ENCODE measurements at regions not wholly inside any gene's neighbourhood (a gene's known extent, or its start where the extent isn't known, plus 50 kb on each side); places are given as distances from the start of the nearest gene placed in this dataset.
"Not testable (repeated sequence)": the region's sequence is repeated elsewhere in the genome, so short reads cannot be mapped to it uniquely, and the experiment has no call there.

- no peak for DNase-seq
These were observed 300.0 kb upstream of the ALG10B start for GRCh38 chr12:38016602-38017001.

DNA sequence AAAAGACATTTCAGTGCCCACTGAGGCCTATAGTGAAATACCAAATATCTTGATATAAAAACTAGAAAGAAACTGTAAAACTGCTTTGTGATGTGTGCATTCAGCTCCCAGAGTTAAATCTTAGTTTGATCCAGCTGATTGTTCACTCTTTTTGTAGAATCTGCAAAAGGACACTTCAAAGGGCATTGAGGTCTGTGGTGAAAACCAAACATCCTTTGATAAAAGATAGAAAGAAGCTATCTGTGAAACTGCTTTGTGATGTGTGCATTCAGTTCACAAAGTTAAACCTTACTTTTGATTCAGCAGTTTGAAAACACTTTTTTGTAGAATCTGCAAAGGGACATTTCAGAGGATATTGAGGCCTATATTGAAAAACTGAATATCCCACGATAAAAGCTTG lies 290.7 kb upstream of the ALG10B start:
- no peak for DNase-seq

DNA sequence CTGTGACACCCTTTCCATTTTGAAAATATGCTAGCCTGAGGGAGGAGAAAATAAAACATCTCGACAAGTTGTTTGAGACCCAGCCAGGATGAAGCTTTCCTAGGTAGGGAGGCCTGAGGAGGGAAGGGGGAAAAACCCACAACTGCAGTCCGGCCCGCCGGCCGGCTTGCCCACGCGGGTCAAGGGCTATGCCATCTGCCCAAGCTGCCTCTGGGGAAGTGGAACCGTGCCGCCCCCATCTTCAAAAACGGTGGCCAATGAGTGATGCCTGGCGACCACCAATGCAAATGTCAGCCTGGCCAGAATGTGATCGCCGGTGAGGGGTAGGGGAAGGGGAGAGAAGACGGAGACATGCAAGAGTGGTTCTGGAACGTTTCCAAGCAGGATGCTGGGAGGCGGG lies 263.5 kb upstream of the ALG10B start:
- DNase-seq = no peak

DNA sequence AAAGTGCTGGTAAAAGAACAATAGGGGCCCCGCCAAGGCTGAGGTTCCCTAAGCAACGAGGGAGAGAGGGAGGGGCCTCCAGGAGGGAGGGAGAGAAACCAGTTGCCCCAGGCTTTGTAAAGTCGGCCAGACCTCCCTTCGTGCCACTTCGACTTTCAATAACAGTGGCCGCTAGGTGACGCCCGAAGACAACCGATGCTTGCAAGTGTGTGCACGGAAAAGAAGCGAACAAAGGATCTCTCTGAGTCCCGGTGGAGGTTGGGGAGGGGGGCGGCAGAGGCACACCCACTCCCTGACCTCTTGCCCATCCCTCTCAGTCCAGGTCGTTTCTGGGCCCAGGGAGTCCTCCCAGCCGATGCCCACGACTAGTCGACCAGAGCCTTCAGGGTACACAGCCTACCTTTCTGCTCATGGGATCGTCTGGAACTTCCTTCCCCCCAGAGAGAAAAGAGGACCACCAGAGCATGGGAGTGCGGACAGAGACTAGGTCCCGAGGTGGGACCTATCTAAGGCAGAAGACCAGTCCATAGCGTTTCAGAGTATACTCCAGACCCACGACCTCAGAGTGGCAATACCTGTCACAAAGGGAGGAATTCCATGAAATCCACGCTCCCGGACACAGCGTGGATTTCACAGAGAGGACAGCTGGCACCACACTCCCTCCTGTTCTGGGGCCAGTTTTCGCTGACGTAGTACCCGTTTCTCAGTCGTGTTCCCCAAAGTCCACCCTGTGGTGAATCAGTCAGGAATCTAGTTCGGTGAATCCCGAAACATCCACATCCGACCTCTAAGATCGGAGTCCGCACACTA lies 262.7 kb upstream of the ALG10B start:
- DNase-seq = no peak

DNA sequence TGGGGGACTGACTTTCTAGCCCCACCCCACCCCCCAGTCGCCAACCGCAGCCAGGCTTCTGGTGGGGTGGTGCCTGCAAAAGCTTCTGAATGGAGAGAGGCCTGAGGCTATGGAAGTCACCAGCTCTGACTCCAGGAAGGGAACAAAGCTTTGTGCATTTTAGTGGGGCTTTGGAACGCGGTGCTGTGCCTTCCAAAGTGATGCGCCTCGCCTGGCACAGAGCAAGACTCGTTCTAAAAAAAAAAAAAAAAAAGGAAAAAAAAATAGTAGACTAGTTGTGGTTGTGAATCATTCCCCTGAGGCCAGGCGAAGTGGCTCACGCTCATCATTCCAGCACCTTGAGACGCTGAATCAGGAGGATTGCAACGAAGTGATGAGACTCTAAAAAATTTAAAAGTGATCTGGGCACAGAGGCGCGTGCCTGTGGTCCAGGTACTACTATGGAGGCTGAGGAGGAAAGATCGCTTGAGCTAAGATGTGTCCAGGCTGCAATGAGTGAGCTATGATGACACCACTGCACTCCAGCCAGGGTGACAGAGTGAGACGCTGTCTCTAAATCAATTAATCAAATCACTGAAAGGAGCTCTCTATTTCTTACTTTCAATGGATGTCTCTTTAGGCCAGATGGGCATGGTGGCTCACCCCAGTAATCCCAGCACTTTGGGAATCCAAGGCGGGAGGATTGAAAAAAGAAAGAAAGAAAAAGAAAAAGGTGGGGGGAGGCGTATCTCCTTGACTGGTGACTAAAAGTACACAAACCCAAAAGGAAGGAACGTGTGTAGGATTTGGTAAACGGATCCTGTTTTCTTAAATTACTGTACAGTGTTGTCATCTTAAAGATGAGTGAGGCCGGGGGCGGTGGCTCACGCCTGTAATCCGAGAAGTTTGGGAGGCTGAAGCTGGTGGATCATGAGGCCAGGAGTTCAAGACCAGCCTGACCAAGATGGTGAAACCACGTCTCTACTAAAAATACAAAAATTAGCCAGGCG lies 259.6 kb upstream of the ALG10B start:
- no peak for DNase-seq

- DNase-seq = no peak
These were observed 216.9 kb upstream of the ALG10B start for GRCh38 chr12:38099686-38100085.

DNA sequence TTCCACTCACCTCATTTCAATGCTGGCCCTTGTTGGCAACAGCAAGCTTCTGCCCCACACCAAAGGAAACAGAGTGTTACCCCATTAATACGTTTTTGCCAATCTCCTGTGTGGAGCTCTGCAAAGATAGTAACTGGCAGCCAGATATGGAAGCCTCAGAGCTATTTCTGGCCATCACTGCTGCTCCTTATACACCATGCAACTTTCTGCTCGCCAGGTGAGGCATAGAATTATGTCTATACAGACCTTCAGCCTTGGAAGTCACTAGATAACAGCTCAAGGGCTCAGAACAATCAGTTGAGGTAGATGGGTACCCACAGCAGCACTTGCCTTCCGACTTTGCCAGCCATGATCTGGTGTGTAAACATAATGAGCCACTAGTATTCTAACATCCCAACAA lies 214.8 kb upstream of the ALG10B start:
- DNase-seq = no peak

GRCh38 chr12:38102197-38102596 lies 214.4 kb upstream of the ALG10B start:
- no peak for DNase-seq

DNA sequence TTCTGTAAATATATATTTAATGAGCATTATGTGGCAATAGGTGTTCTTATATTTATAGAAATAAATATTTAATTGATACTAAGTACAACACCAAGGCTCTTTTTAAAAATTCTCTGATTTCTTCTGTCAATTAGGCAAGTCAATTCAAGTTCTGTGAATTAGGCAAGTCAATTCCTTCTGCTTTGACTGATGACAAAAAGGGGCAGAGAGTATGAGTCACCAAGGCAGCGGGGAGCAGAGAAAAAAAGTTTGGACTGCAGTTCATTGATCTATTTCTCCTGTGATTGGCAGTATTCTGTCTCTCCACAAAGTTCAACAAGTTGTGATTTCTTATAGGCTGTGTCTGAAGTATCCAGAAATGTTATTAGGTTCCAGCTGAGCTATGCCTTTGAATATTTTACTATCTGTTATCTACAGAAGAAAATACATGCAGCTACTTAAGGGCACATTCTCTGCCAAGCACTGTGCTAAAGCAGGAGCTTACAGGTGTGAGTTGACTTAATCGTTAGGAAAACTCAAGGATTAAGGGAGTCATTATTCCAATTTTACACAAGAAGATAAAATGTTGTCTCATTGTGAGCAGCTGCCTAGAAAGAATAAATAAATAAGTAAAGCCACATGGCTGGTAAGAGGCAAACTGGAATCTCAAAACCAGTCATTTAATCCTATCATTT lies 206.4 kb upstream of the ALG10B start:
- DNase-seq = no peak

- no peak for DNase-seq
These were observed 202.6 kb upstream of the ALG10B start for GRCh38 chr12:38113991-38114390.

GRCh38 chr12:38116968-38117367 lies 199.6 kb upstream of the ALG10B start:
- DNase-seq = no peak

DNA sequence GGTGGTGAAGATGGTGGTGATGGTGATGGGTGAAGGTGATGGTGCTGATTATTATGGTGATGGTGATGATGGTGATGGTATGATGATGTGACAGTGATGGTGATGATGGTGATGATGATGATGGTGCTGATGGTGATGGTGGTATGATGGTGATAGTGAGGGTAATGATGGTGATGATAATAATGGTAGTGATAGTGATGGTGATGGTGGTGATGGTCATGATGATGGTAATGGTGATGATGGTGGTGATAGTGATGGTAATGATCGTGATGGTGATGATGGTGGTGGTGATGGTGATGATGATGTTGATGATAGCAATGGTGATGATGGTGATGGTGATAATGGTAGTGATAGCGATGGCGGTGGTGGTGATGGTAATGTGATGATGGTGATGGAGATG lies 197.9 kb upstream of the ALG10B start:
- DNase-seq = no peak

DNA sequence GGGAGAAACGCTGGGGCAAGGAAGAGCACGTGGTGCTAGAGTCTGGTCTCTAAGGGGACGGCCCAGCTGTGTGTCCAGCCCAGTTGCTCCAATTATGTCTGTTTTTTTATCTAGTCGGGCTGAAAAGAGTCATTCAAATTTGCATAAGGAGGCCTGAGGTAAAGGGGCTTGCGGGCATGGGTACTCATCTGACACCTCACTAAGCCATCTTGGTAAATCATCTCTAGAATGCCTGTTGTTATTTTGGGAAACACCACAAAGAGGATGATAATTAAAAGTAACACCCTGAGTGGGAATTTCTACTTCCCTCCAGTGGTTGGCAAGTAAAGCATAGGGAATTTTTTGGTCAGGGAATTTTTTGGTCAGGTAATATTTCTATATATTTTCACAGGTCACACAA lies 196.1 kb upstream of the ALG10B start:
- no peak for DNase-seq

- DNase-seq = not testable (repeated sequence)
These were observed 193.5 kb upstream of the ALG10B start for GRCh38 chr12:38123028-38123427.

DNA sequence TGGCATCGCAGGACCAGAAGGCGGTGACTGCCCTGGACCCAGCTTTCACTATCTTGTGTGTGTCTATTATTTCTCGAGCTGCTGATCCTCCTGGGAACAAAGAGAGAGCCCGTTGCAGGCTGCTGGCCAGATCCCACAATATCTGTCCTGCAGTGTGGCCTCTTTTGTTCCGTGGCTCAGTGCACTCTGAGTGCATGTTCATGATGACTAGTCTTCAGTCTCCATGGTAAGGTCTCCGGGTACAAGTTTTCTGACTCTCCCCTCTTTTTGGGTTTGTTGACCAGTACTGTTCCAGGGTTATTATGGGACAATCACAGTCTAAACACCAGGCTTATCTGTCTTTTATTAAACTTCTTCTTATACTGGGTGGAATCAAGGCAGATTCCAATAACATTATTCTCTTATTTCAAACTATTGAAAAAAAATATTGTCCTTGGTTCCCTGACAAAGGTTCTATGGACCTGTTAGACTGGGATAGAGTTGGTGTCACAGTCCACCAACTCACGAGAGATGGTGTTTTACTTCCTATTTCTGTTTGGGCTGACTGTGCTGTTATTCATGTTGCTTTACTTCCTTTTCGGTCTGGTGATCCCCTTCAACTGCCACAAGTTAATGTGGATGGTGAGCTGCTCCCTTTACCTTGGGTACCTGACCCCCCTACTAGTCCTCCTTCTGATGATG lies 192.9 kb upstream of the ALG10B start:
- no peak for DNase-seq

- DNase-seq = no peak
These were observed 192.1 kb upstream of the ALG10B start for GRCh38 chr12:38124247-38125012.

DNA sequence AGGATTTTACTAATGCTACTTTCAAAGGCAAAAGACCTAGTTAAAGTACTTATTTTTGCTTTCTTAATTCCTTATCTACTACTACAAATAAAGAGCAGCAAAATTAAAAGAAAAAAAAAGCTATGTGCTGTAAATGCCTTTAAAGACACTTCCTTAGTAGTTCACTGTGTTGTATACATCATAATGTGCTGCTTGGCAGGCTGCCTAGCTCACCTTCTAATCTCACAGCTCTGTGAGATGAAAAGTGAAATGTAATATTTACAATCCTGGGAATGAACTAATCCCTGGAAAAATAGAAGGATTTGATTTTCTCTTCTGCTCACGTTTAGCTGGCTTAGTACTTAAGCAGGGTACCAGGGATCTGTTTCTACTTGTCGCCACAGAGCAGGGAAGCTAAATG lies 184.4 kb upstream of the ALG10B start:
- no peak for DNase-seq

DNA sequence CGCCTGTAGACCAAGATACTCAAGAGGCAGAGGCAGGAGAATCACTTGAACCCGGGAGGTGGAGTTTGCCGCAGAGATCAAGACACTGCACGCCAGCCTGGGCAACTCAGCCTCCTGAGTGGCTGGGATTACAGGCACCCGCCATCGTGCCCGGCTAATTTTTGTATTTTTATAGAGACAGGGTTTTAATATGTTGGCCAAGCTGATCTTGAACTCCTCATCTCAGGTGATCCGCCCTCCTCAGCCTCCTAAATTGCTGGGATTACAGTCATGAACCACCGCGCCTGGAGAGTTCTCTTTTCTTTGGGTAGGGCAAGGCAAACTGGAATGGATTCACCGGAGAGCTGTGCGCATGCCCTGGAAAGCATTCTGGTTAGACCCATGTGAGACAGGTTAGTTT lies 179.3 kb upstream of the ALG10B start:
- no peak for DNase-seq

- DNase-seq = no peak
These were observed 178.9 kb upstream of the ALG10B start for GRCh38 chr12:38137716-38138115.

GRCh38 chr12:38138225-38139221 lies 178.1 kb upstream of the ALG10B start:
- DNase-seq = peak; percentile 78 to 81 (median 80)

GRCh38 chr12:38139456-38139855 lies 177.1 kb upstream of the ALG10B start:
- DNase-seq = no peak
